ENCODE measurements at regions not wholly inside any gene's neighbourhood (a gene's known extent, or its start where the extent isn't known, plus 50 kb on each side); places are given as distances from the start of the nearest gene placed in this dataset.

DNA sequence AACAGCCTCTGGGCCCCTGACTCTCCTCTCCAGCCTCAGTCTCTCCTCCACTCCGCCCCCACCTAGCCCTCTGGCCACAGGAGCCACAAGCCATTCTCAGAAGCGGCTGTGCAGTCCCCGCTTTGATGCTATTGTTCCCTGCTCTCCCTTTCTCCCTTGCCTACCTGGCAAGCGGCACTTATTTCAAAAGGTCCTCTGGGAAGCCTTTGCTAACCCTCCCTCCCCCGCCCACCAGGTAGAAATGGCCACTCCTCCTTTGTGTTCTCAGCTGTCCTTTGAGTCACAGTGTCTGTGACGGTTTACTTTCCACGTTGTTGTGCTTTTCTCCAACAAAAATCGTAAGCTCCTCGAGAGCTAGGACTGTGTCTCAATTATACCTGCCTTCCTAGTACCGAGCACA is 338.4 kb upstream of the PROX1 start:
- H3K4me3 ChIP-seq: no peak overlapping the region
- 66% methylated on average over 9 of the region's 10 CpGs for WGBS (ENCODE audit: low lambda C conversion rate, missing lambda C conversion rate)

DNA sequence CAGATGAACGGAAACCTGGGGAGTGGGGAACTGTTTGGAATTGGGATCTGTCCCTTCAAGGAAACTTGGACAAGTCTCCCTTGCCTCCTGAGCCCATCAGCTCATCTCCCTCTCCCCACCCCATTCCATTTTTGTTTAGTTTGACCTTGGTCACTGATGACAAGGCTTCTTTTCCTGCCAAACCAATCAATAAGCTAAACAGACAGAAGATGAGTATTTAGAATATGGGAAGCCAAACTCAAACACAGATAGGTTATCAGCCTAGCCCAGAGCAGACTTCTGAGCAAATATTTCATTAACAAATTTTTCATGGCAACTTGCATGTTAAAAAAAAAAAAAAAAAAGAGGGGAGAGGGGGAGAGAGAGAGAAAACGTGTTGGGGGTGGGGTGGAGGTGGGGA is 337.2 kb upstream of the PROX1 start:
- Histone ChIP-seq H3K4me3 (no peak overlapping the region), H3K27ac (no peak overlapping the region), H3K79me2 (no peaks in the 10 kb centered on the region), H3K4me2 (no peak overlapping the region), H4K20me1 (ENCODE audit: insufficient read depth, poor library complexity, severe bottlenecking) (no peaks in the 10 kb centered on the region), H3K9me3 (ENCODE audit: low read depth) (no peaks in the 10 kb centered on the region), H3K4me1 (ENCODE audit: insufficient read depth) (no peaks in the 10 kb centered on the region), H3K27me3 (no peaks in the 10 kb centered on the region), H3K9me2 (replicated peaks; ENCODE audit: insufficient read depth) (no peaks in the 10 kb centered on the region), H3K36me3 (replicated peaks; ENCODE audit: insufficient read depth, low read depth) (no peaks in the 10 kb centered on the region), H2AFZ (no peak overlapping the region)
- TF ChIP-seq, protein P1, sequence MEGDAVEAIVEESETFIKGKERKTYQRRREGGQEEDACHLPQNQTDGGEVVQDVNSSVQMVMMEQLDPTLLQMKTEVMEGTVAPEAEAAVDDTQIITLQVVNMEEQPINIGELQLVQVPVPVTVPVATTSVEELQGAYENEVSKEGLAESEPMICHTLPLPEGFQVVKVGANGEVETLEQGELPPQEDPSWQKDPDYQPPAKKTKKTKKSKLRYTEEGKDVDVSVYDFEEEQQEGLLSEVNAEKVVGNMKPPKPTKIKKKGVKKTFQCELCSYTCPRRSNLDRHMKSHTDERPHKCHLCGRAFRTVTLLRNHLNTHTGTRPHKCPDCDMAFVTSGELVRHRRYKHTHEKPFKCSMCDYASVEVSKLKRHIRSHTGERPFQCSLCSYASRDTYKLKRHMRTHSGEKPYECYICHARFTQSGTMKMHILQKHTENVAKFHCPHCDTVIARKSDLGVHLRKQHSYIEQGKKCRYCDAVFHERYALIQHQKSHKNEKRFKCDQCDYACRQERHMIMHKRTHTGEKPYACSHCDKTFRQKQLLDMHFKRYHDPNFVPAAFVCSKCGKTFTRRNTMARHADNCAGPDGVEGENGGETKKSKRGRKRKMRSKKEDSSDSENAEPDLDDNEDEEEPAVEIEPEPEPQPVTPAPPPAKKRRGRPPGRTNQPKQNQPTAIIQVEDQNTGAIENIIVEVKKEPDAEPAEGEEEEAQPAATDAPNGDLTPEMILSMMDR (IDR thresholded peaks at IDR 0.05; ENCODE audit: poor library complexity): no peak
- TF ChIP-seq EZH2 (IDR thresholded peaks at IDR 0.05; ENCODE audit: borderline replicate concordance) (no peak), EZH2phosphoT487 (IDR thresholded peaks at IDR 0.05; ENCODE audit: low read depth, severe bottlenecking, unreplicated experiment) (no peak)
- DNase-seq (ENCODE audit: low spot score): no peak
- 69% methylated on average over 1 of the region's 2 CpGs for WGBS (ENCODE audit: low lambda C conversion rate, missing lambda C conversion rate)

More for the DNA sequence above, 338.4 kb upstream of the PROX1 start:
- H3K9me3 ChIP-seq (ENCODE audit: low read depth): no peaks in the 10 kb centered on the region
- H4K20me1 ChIP-seq (ENCODE audit: insufficient read depth, poor library complexity, severe bottlenecking): no peaks in the 10 kb centered on the region
- no peak overlapping the region for H2AFZ ChIP-seq
- TF ChIP-seq, protein P1 (IDR thresholded peaks at IDR 0.05; ENCODE audit: poor library complexity): no peak
- no peak for TF ChIP-seq EZH2phosphoT487 (IDR thresholded peaks at IDR 0.05; ENCODE audit: low read depth, severe bottlenecking, unreplicated experiment)
- TF ChIP-seq EZH2 (IDR thresholded peaks at IDR 0.05; ENCODE audit: borderline replicate concordance): no peak
- no peaks in the 10 kb centered on the region for H3K27me3 ChIP-seq
- H3K4me2 ChIP-seq: no peak overlapping the region
- H3K79me2 ChIP-seq: no peaks in the 10 kb centered on the region
- H3K27ac ChIP-seq: no peak overlapping the region
- no peaks in the 10 kb centered on the region for H3K36me3 ChIP-seq (replicated peaks; ENCODE audit: insufficient read depth, low read depth)
- no peaks in the 10 kb centered on the region for H3K9me2 ChIP-seq (replicated peaks; ENCODE audit: insufficient read depth)
- no peaks in the 10 kb centered on the region for H3K4me1 ChIP-seq (ENCODE audit: insufficient read depth)
- DNase-seq (ENCODE audit: low spot score): no peak

DNA sequence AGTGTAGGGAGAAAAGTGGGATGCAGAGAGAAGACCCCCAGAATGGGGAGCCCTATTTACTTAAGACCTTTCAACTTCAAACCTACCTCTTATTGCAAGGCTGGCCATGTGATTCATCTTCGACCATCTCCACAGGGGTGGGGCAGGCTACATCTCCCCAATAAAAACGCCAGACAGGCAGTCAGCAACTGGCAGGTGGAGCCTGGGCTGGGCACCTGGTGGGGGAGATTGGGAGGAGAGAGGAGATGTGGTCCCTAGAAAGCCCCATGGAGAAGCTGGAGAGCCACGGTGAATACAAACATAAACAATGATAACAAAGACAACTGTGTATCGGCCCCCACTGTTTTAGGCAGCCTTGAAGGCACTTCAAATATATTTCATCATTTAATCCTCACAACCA is 336.7 kb upstream of the PROX1 start:
- Histone ChIP-seq H3K79me2 (no peaks in the 10 kb centered on the region), H4K20me1 (ENCODE audit: insufficient read depth, poor library complexity, severe bottlenecking) (no peaks in the 10 kb centered on the region), H3K4me2 (no peak overlapping the region), H3K27me3 (no peaks in the 10 kb centered on the region), H3K4me3 (no peak overlapping the region), H3K36me3 (replicated peaks; ENCODE audit: insufficient read depth, low read depth) (no peaks in the 10 kb centered on the region), H2AFZ (no peak overlapping the region), H3K4me1 (ENCODE audit: insufficient read depth) (peaks cover under 1% of the 10 kb centered on the region), H3K9me3 (ENCODE audit: low read depth) (no peaks in the 10 kb centered on the region), H3K27ac (no peak overlapping the region), H3K9me2 (replicated peaks; ENCODE audit: insufficient read depth) (no peaks in the 10 kb centered on the region)
- TF ChIP-seq EZH2phosphoT487 (IDR thresholded peaks at IDR 0.05; ENCODE audit: low read depth, severe bottlenecking, unreplicated experiment) (no peak), EZH2 (IDR thresholded peaks at IDR 0.05; ENCODE audit: borderline replicate concordance) (no peak)
- TF ChIP-seq, protein P1 (IDR thresholded peaks at IDR 0.05; ENCODE audit: poor library complexity): no peak
- WGBS (ENCODE audit: low lambda C conversion rate, missing lambda C conversion rate): 74% methylated on average over 4 of the region's 4 CpGs
- no peak for DNase-seq (ENCODE audit: low spot score)

DNA sequence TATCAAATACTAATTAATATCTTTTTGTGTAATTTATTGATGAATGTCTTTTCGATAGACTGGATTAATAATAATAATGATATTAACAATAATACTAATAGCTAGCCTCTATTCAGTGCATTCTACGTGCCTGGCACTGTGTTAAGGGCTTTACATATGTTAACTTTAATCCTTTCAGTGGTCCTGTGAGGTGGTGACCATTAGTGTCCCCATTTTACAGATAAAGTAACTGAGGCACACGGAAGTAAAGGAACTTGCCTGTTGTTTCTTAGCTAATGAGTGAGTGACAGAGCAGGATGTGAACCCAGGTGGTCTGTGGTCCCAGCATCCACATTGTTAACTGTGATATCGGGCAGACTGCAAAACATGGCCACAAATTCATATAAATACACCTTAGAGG is 335.7 kb upstream of the PROX1 start:
- 98% methylated on average over 4 of the region's 4 CpGs for WGBS (ENCODE audit: low lambda C conversion rate, missing lambda C conversion rate)
- no peak overlapping the region for H3K4me2 ChIP-seq

More for the DNA sequence above, 335.7 kb upstream of the PROX1 start:
- Histone ChIP-seq H3K27ac (no peak overlapping the region), H3K4me3 (no peak overlapping the region), H3K79me2 (no peaks in the 10 kb centered on the region), H3K27me3 (no peaks in the 10 kb centered on the region), H3K36me3 (replicated peaks; ENCODE audit: insufficient read depth, low read depth) (no peaks in the 10 kb centered on the region), H2AFZ (no peak overlapping the region), H3K9me2 (replicated peaks; ENCODE audit: insufficient read depth) (no peaks in the 10 kb centered on the region), H4K20me1 (ENCODE audit: insufficient read depth, poor library complexity, severe bottlenecking) (no peaks in the 10 kb centered on the region), H3K9me3 (ENCODE audit: low read depth) (no peaks in the 10 kb centered on the region), H3K4me1 (ENCODE audit: insufficient read depth) (peaks cover 8% of the 10 kb centered on the region)
- no peak for TF ChIP-seq EZH2 (IDR thresholded peaks at IDR 0.05; ENCODE audit: borderline replicate concordance)
- TF ChIP-seq EZH2phosphoT487 (IDR thresholded peaks at IDR 0.05; ENCODE audit: low read depth, severe bottlenecking, unreplicated experiment): no peak
- TF ChIP-seq, protein P1 (IDR thresholded peaks at IDR 0.05; ENCODE audit: poor library complexity): no peak
- no peak for DNase-seq (ENCODE audit: low spot score)

All from hepatocyte (in vitro differentiated cells).